Panc1 (cell line): ENCODE measurements at regions not wholly inside any gene's neighbourhood (a gene's known extent, or its start where the extent isn't known, plus 50 kb on each side); places are given as distances from the start of the nearest gene placed in this dataset.

Experiments used
- ATAC-seq: fragments of 200-7000 bp; cut with Tn5 transposase; 2 replicates; pipeline ENCODE4 v1.9.1; 2020; ENCODE audit warnings: mild to moderate bottlenecking, moderate library complexity
- BruUV-seq: library from RNA; stranded (reverse); fragments of 400-500 nt; replicated peaks from 2 replicates; lab custom pipeline; 2021; lab: Mats Ljungman, UMichigan
- CTCF ChIA-PET: fragments of 300-600 bp; sonication (Branson Sonifier 250); formaldehyde crosslinking; loops from one replicate; lab custom pipeline; 2022; ENCODE audit warnings: antibody characterized with exemption; lab: Charles Lee
- POLR2A ChIA-PET: fragments of 300-600 bp; sonication (Branson Sonifier 250); formaldehyde crosslinking; loops from one replicate; lab custom pipeline; 2022; ENCODE audit warnings: antibody characterized with exemption; lab: Charles Lee
- DNase-seq: peaks from one replicate; pipeline ENCODE4 v3.0.0-alpha.2; 2010; ENCODE audit warnings: low read depth, low spot score
- H3K27ac ChIP-seq: 2 replicates; pipeline ENCODE4 v1.5.1; 2011; ENCODE audit warnings: mild to moderate bottlenecking, low read length, inconsistent platforms
- H3K27me3 ChIP-seq: fragments of 200-500 bp; sonication (Bioruptor generic); 2 replicates; pipeline ENCODE4 v1.6.0; 2014; ENCODE audit warnings: low read length, inconsistent platforms; ENCODE audit not compliant: control insufficient read depth, insufficient read depth
- H3K36me3 ChIP-seq: fragments of 200-500 bp; sonication (Bioruptor generic); 2 replicates; pipeline ENCODE4 v1.5.1; 2014; ENCODE audit warnings: inconsistent platforms, mild to moderate bottlenecking, low read length, moderate library complexity; ENCODE audit not compliant: control insufficient read depth, insufficient read depth
- H3K4me1 ChIP-seq: 2 replicates; pipeline ENCODE4 v1.5.1; 2011; ENCODE audit warnings: inconsistent platforms, mild to moderate bottlenecking, low read length, moderate library complexity; ENCODE audit not compliant: control insufficient read depth, insufficient read depth
- H3K4me3 ChIP-seq, 2 experiments: 2 replicates each; pipeline ENCODE4 v1.5.1; 2011 to 2012; ENCODE audit warnings: low read depth in 2 of 2, low read length in 2 of 2, mild to moderate bottlenecking in 2 of 2, inconsistent platforms in 1 of 2, moderate library complexity in 1 of 2
- H3K9me3 ChIP-seq: fragments of 200-500 bp; sonication (Bioruptor generic); 2 replicates; pipeline ENCODE4 v1.5.1; 2014; ENCODE audit warnings: low read depth, mild to moderate bottlenecking, inconsistent platforms, low read length, moderate library complexity; ENCODE audit not compliant: control insufficient read depth, insufficient read depth
- CTCF ChIP-seq: fragments of 450-650 bp; IDR thresholded peaks from 2 replicates; pipeline ENCODE4 v1.5.1; 2017; ENCODE audit warnings: mild to moderate bottlenecking
- POLR2AphosphoS5 ChIP-seq: IDR thresholded peaks from 2 replicates; pipeline ENCODE4 v1.6.1; 2012; ENCODE audit warnings: mild to moderate bottlenecking, low read depth, low read length, moderate library complexity
- SIN3A ChIP-seq: IDR thresholded peaks from 2 replicates; pipeline ENCODE4 v1.6.1; 2012; ENCODE audit warnings: low read depth, mild to moderate bottlenecking, low read length, moderate library complexity, borderline replicate concordance; ENCODE audit not compliant: insufficient read depth
- TCF7L2 ChIP-seq: IDR thresholded peaks from 2 replicates; pipeline ENCODE4 v1.6.1; 2011; ENCODE audit warnings: mild to moderate bottlenecking, low read depth, low read length, inconsistent platforms
- in situ Hi-C: cut with HindIII; loops from 2 replicates; pipeline ENCODE4 v1.10.0; 2016; ENCODE audit warnings: low sequenced_read_pairs, low pct_unique_long_range_greater_than_20kb
- intact Hi-C: fragments of 100-400 bp; cut with micrococcal nuclease; formaldehyde crosslinking; loops from one replicate; pipeline ENCODE4 v1.10.0; 2022; ENCODE audit not compliant: unreplicated experiment
- TF ChIP-seq, protein P1 (sequence below), 2 experiments: IDR thresholded peaks; 2 replicates each; pipeline ENCODE4 v1.6.1; 2011 to 2012; ENCODE audit warnings: low read depth in 2 of 2, control low read depth in 1 of 2, low read length in 1 of 2, mild to moderate bottlenecking in 1 of 2, moderate library complexity in 1 of 2; ENCODE audit not compliant: insufficient read depth in 1 of 2

DNA sequence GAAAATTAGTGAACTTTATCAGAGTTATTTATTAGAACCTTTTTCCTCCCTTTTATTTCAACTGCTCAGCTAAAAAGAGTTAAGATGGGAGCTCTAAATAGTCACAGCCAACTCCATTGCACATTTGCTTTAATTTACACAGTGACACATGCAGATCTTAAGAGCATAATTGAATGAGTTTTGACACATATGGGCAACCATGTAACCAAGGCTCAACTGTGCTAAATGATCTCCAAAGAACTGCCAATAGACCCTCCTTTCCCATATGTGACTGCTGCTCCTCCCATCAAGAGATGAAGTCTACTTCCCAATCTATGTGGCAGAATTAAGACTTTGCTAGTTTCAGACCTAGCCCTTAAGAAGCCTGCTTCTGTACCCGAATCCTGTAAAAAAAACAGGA, 960.0 kb downstream of the BCL11B start:
- CTCF ChIA-PET = no interaction called here
- Histone ChIP-seq H3K27ac (no peak overlapping the region), H3K4me1 (no peaks in the 10 kb centered on the region), H3K4me3 (no peak overlapping the region), H3K27me3 (no peaks in the 10 kb centered on the region), H3K9me3 (no peaks in the 10 kb centered on the region), H3K36me3 (no peaks in the 10 kb centered on the region)
- POLR2A ChIA-PET = no interaction called here
- in situ Hi-C loops = no loop called here
- DNase-seq (no peak), ATAC-seq (no peak)
- BruUV-seq = no TSS peak
- TF ChIP-seq TCF7L2 (no peak), POLR2AphosphoS5 (no peak), CTCF (no peak), SIN3A (no peak)
- TF ChIP-seq, protein P1, sequence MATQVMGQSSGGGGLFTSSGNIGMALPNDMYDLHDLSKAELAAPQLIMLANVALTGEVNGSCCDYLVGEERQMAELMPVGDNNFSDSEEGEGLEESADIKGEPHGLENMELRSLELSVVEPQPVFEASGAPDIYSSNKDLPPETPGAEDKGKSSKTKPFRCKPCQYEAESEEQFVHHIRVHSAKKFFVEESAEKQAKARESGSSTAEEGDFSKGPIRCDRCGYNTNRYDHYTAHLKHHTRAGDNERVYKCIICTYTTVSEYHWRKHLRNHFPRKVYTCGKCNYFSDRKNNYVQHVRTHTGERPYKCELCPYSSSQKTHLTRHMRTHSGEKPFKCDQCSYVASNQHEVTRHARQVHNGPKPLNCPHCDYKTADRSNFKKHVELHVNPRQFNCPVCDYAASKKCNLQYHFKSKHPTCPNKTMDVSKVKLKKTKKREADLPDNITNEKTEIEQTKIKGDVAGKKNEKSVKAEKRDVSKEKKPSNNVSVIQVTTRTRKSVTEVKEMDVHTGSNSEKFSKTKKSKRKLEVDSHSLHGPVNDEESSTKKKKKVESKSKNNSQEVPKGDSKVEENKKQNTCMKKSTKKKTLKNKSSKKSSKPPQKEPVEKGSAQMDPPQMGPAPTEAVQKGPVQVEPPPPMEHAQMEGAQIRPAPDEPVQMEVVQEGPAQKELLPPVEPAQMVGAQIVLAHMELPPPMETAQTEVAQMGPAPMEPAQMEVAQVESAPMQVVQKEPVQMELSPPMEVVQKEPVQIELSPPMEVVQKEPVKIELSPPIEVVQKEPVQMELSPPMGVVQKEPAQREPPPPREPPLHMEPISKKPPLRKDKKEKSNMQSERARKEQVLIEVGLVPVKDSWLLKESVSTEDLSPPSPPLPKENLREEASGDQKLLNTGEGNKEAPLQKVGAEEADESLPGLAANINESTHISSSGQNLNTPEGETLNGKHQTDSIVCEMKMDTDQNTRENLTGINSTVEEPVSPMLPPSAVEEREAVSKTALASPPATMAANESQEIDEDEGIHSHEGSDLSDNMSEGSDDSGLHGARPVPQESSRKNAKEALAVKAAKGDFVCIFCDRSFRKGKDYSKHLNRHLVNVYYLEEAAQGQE (IDR thresholded peaks at IDR 0.05; ENCODE audit: insufficient read depth in 1 of 2, low read depth in 2 of 2, low read length in 1 of 2) = no peak
- intact Hi-C loops = no loop called here

GRCh38 chr14:98321841-98322240, 950.2 kb downstream of the BCL11B start:
- TF ChIP-seq CTCF = no peak
- TF ChIP-seq SIN3A = no peak
- TF ChIP-seq, protein P1 (IDR thresholded peaks at IDR 0.05; ENCODE audit: insufficient read depth in 1 of 2, low read depth in 2 of 2, low read length in 1 of 2) = no peak
- TF ChIP-seq TCF7L2 = no peak
- TF ChIP-seq POLR2AphosphoS5 = no peak
- no peak overlapping the region for H3K4me3 ChIP-seq
- no peaks in the 10 kb centered on the region for H3K36me3 ChIP-seq
- H3K4me1 ChIP-seq = no peaks in the 10 kb centered on the region
- no peaks in the 10 kb centered on the region for H3K9me3 ChIP-seq
- POLR2A ChIA-PET = no interaction called here
- ATAC-seq (no peak), DNase-seq (no peak)
- intact Hi-C loops (no loop called here), in situ Hi-C loops (no loop called here)
- CTCF ChIA-PET = no interaction called here
- H3K27ac ChIP-seq = no peak overlapping the region
- BruUV-seq = no TSS peak
- H3K27me3 ChIP-seq = no peaks in the 10 kb centered on the region
